ENCODE measurements at regions not wholly inside any gene's neighbourhood (a gene's known extent, or its start where the extent isn't known, plus 50 kb on each side); places are given as distances from the start of the nearest gene placed in this dataset.

DNA sequence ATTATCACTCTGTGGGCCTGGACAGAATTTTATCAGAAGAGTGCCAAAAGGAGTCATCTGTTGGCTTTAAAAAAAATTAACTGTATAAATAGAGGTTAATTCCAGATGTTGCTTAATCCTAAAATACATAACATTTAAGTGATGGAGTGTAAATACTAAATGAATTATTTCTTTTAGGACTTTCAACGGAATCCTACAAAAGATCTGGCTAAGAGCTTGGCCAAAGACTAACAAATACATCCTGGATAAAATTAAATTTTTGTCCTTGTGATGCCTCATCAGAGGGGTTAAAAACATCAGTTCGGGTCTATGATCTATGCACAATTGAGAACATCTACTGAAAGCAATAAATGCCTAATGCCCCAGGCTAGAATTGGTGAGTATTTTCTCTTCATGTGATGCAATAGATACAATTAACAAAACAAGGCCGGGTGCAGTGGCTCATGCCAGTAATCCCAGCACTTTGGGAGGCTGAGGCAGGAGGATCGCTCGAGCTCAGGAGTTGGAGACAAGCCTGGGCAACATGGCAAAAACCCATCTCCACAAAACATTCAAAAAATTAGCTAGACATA lies 49.8 kb upstream of the RAP1B start:
- H3K27me3 ChIP-seq (ENCODE audit: control insufficient read depth, extremely low read depth, insufficient read depth, low read length), result no peaks in the 10 kb centered on the region
- H2AFZ ChIP-seq (ENCODE audit: control insufficient read depth, low read length), result no peak overlapping the region
- no peaks in the 10 kb centered on the region for H3K9me3 ChIP-seq (ENCODE audit: control insufficient read depth, low read depth, low read length)
- no peak for TF ChIP-seq EZH2 (IDR thresholded peaks at IDR 0.05; ENCODE audit: low read length)
- no peak for TF ChIP-seq CTCF (optimal IDR thresholded peaks at IDR 0.05 in 1 of 3, IDR thresholded peaks at IDR 0.05 in 1 of 3, conservative IDR thresholded peaks at IDR 0.05 in 1 of 3; ENCODE audit: extremely low read depth in 1 of 3, insufficient read depth in 2 of 3, low read length in 3 of 3)
- H3K36me3 ChIP-seq (ENCODE audit: control insufficient read depth in 2 of 2, extremely low read depth in 1 of 2, insufficient read depth in 2 of 2, low read length in 2 of 2), result no peaks in the 10 kb centered on the region
- H3K27ac ChIP-seq (ENCODE audit: control insufficient read depth, insufficient read depth, low read length), result no peak overlapping the region
- no peaks in the 10 kb centered on the region for H3K9me1 ChIP-seq (ENCODE audit: control insufficient read depth, extremely low read depth, insufficient read depth, low read length)
- no peak for FAIRE-seq
- H3K4me3 ChIP-seq (ENCODE audit: control insufficient read depth in 2 of 3, extremely low read depth in 1 of 3, insufficient read depth in 2 of 3, low read depth in 1 of 3, low read length in 3 of 3), result no peak overlapping the region
- no peaks in the 10 kb centered on the region for H3K79me2 ChIP-seq (ENCODE audit: control insufficient read depth, insufficient read depth, low read length)
- no peak for DNase-seq (ENCODE audit: low read depth, low spot score)
- no peaks in the 10 kb centered on the region for H4K20me1 ChIP-seq (ENCODE audit: control insufficient read depth, extremely low read depth, insufficient read depth, low read length)
- dilution Hi-C loops (cut with MboI; ENCODE audit: extremely low pct_ligation_motif_present, low sequenced_read_pairs), result no loop called here
- no peak overlapping the region for H3K4me2 ChIP-seq (ENCODE audit: control insufficient read depth, extremely low read depth, insufficient read depth, low read depth, low read length)
- H3K9ac ChIP-seq (ENCODE audit: control insufficient read depth, extremely low read depth, insufficient read depth, low read length), result no peak overlapping the region
- H3K4me1 ChIP-seq (ENCODE audit: control insufficient read depth, extremely low read depth, insufficient read depth, low read length), result peaks cover 30% of the 10 kb centered on the region

Small RNA genes lying in the stretch of these regions (small RNA-seq; reads per million reads assigned to genes)
- 0 reads per million in 3 experiments for gene AC008033.2 (ENCODE audit: insufficient read length in 3 of 3, low read depth in 3 of 3, low replicate concordance in 1 of 3)

All from keratinocyte (primary cell).